ENCODE measurements at regions not wholly inside any gene's neighbourhood (a gene's known extent, or its start where the extent isn't known, plus 50 kb on each side); places are given as distances from the start of the nearest gene placed in this dataset.

- DNase-seq (ENCODE audit: low spot score): no peak
Measured at GRCh38 chr11:123255909-123256308, 60.9 kb upstream of the CLMP start.

GRCh38 chr11:123254357-123254756 lies 59.3 kb upstream of the CLMP start:
- no peak for DNase-seq (ENCODE audit: low spot score)

DNA sequence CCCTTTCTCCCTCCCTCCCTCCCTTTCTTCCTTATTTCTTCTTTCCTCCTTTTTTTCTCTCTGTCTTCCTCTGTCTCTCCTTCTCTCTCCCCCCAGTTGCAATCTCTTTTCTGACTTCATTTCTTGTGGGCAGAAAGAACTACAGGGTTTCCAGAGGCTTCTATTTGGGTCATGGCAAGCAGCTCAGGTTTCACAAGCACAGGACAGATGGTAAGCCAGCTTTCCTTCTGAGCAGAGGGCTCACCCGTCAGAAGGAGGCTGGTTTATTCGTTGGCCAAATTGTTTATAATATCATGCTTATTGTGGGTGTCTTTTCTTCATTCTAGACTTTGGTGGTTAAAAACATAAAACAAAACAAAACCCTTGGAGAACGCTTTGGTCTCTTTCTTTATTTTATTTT lies 58.9 kb upstream of the CLMP start:
- DNase-seq (ENCODE audit: low spot score): no peak

DNA sequence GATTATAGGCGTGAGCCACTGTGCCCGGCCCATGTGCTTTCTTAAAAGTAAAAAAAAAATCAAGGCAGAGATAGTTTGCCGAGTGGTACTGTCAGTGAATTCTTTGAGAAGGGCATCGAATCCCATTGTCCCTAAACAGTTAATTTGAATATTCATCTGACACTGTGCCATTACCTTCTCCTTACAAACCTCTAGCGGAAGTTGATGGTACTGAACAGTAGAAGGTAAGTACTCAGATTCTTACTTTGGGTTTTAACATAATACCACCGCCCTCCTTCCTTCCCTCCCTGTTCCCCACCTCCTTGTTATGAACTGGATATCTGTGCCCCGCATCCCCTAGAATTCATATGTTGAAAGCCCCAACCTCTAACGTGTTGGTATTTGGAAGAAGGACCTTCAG lies 58.2 kb upstream of the CLMP start:
- DNase-seq (ENCODE audit: low spot score): no peak

GRCh38 chr11:123251657-123252344 lies 56.8 kb upstream of the CLMP start:
- DNase-seq (ENCODE audit: low spot score): no peak

GRCh38 chr11:123250892-123251656 lies 56.0 kb upstream of the CLMP start:
- no peak for DNase-seq (ENCODE audit: low spot score)

DNA sequence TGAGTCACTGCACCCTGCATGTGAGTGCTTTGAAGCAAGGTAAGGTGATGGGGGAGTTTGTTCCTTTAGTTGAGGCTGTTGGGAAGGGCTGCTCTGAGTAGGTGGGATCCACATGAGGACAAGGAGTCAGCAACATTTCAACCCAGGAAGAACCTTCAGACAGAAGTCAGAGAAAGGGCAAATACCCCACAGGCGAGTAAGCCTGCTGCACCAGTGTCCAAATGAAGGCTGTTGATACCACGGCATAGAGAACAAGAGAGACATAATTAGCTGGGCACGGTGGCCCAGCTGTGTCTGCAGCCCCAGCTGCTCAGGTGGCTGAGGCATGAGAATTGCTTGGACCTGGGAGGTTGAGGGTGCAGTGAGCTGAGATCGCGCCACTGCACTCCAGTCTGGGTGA lies 54.3 kb upstream of the CLMP start:
- DNase-seq (ENCODE audit: low spot score): no peak

DNA sequence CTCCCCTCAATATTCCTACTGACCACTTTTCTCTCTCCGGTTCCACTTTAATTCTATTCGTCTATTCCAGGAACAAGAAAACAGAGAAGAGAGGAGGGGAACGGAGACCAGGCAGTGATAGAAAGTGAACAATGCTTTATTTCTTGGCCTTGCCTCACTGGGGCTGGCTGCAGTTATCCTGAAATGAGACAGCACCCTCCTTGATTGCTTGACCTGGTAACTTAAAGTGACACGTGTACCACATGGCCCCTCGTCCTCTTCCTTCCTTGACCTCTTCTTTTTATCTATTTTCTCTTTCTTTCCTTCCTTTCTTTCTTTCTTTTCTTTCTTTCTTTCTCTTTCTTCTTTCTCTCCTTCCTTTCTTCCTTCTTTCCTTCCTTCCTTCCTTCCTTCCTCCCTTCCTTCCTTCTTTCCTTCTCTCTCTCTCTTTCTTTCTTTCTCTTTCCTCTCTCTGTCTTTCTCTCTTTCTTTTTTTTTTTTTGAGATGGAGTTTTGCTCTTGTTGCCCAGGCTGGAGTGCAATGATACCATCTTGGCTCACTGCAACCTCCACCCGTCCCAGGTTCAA lies 52.8 kb upstream of the CLMP start:
- DNase-seq (ENCODE audit: low spot score): no peak

GRCh38 chr11:123247496-123247799 lies 52.4 kb upstream of the CLMP start:
- no peak for DNase-seq (ENCODE audit: low spot score)

GRCh38 chr11:123246749-123247495 lies 51.9 kb upstream of the CLMP start:
- DNase-seq (ENCODE audit: low spot score): peak; percentile 90

- no peak for DNase-seq (ENCODE audit: low spot score)
Measured at GRCh38 chr11:123245567-123245966, 50.5 kb upstream of the CLMP start.
